ENCODE measurements at regions not wholly inside any gene's neighbourhood (a gene's known extent, or its start where the extent isn't known, plus 50 kb on each side); places are given as distances from the start of the nearest gene placed in this dataset.

DNA sequence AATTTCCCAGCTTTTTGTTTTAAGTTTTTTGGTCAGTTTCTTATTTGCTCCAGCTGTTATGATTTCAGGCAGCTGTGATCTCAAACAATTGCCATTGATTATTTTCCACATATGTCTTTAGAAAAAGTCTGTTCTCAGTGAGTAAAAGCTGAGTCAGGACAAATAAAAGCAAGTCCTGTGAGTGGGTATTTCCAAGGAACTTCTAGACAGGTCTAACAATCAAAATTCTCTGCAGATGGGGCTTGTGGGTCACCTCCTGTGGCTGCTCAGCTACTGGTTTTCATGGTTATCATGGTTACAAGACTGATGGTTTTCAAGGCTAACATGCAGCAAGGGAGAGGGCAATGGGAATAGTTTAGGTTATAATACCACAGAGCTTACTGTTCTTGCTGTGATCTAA is 585.7 kb downstream of the LMO4 start:
- no peak overlapping the region for H3K27ac ChIP-seq (ENCODE audit: low read depth, low read length)
- no peaks in the 10 kb centered on the region for H3K9me3 ChIP-seq (ENCODE audit: control insufficient read depth, low read length)
- TF ChIP-seq, protein P1, sequence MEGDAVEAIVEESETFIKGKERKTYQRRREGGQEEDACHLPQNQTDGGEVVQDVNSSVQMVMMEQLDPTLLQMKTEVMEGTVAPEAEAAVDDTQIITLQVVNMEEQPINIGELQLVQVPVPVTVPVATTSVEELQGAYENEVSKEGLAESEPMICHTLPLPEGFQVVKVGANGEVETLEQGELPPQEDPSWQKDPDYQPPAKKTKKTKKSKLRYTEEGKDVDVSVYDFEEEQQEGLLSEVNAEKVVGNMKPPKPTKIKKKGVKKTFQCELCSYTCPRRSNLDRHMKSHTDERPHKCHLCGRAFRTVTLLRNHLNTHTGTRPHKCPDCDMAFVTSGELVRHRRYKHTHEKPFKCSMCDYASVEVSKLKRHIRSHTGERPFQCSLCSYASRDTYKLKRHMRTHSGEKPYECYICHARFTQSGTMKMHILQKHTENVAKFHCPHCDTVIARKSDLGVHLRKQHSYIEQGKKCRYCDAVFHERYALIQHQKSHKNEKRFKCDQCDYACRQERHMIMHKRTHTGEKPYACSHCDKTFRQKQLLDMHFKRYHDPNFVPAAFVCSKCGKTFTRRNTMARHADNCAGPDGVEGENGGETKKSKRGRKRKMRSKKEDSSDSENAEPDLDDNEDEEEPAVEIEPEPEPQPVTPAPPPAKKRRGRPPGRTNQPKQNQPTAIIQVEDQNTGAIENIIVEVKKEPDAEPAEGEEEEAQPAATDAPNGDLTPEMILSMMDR (conservative IDR thresholded peaks at IDR 0.05) = no peak
- no peak for DNase-seq
- H3K4me3 Mint-ChIP-seq = no peak overlapping the region
- no peaks in the 10 kb centered on the region for H3K27me3 Mint-ChIP-seq (ENCODE audit: insufficient read depth)
- no peaks in the 10 kb centered on the region for H3K36me3 Mint-ChIP-seq (ENCODE audit: low read depth)
- H3K4me3 ChIP-seq (ENCODE audit: low read length) = no peak overlapping the region
- no peak overlapping the region for H3K27ac Mint-ChIP-seq
- no peaks in the 10 kb centered on the region for H3K4me1 Mint-ChIP-seq
- H3K9ac ChIP-seq (ENCODE audit: extremely low read depth, low read length, poor library complexity, severe bottlenecking) = no peak overlapping the region
- no peaks in the 10 kb centered on the region for H3K36me3 ChIP-seq (ENCODE audit: control insufficient read depth, insufficient read depth, low read length)
- no peaks in the 10 kb centered on the region for H3K27me3 ChIP-seq (ENCODE audit: control insufficient read depth, insufficient read depth, low read length, poor library complexity, severe bottlenecking)
- no peaks in the 10 kb centered on the region for H3K4me1 ChIP-seq (ENCODE audit: control insufficient read depth, insufficient read depth, low read length)
- H3K9me3 Mint-ChIP-seq = peaks cover 10% of the 10 kb centered on the region

DNA sequence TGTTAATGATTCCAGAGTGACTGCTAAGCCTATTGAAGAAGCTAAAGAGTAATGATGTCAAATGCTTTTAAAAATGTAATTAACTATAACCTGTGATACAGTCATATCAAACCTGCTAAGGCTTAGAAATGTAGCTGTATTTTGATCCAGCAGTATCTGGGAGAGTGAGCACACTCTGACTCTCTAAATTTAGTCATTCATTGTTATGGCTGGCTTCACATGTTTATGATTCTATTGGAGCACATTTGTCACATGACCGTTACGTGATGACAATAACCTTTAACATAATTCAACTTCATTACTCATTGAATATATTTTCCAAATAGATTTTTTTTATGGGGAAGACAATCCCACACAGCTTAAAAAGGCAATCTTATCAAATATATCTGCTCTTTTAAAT is 587.1 kb downstream of the LMO4 start:
- Mint-ChIP-seq H3K27ac (no peak overlapping the region), H3K36me3 (ENCODE audit: low read depth) (no peaks in the 10 kb centered on the region), H3K4me1 (no peaks in the 10 kb centered on the region), H3K27me3 (ENCODE audit: insufficient read depth) (no peaks in the 10 kb centered on the region), H3K4me3 (no peak overlapping the region), H3K9me3 (peaks cover 10% of the 10 kb centered on the region)
- DNase-seq = no peak
- TF ChIP-seq, protein P1 (conservative IDR thresholded peaks at IDR 0.05) = no peak
- Histone ChIP-seq H3K27ac (ENCODE audit: low read depth, low read length) (no peak overlapping the region), H3K36me3 (ENCODE audit: control insufficient read depth, insufficient read depth, low read length) (no peaks in the 10 kb centered on the region), H3K4me3 (ENCODE audit: low read length) (no peak overlapping the region), H3K9ac (ENCODE audit: extremely low read depth, low read length, poor library complexity, severe bottlenecking) (no peak overlapping the region), H3K9me3 (ENCODE audit: control insufficient read depth, low read length) (no peaks in the 10 kb centered on the region), H3K4me1 (ENCODE audit: control insufficient read depth, insufficient read depth, low read length) (no peaks in the 10 kb centered on the region), H3K27me3 (ENCODE audit: control insufficient read depth, insufficient read depth, low read length, poor library complexity, severe bottlenecking) (no peaks in the 10 kb centered on the region)
- WGBS, 2 experiments (ENCODE audit: insufficient coverage in 1 of 2, insufficient read length in 1 of 2) = 94% methylated on average over 2 of the region's 2 CpGs; no CpG with 5 or more reads in 1 of the 2 experiments

DNA sequence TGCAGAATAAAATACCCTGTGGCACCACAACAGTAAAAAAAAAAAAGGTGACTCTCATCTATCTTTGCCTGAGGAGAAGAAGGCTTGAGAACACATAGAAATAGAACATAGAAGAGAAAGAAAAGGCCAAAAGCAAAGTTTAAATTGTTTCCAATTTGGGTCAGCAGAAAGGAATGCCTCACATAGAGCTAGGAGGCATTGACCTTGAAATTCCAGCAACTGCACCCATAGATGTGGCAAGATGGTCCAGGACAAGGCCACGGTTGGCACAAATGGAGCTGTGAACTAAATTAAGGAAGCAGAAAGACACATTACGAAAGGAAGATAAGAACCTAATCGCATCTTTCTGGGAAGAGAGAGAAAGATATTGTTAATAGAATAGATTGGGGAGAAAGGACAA is 588.3 kb downstream of the LMO4 start:
- no peaks in the 10 kb centered on the region for H3K36me3 ChIP-seq (ENCODE audit: control insufficient read depth, insufficient read depth, low read length)
- H3K9me3 ChIP-seq (ENCODE audit: control insufficient read depth, low read length) = no peaks in the 10 kb centered on the region
- H3K9ac ChIP-seq (ENCODE audit: extremely low read depth, low read length, poor library complexity, severe bottlenecking) = no peak overlapping the region
- Mint-ChIP-seq H3K4me1 (no peaks in the 10 kb centered on the region), H3K27ac (no peak overlapping the region), H3K4me3 (no peak overlapping the region), H3K9me3 (peaks cover 7% of the 10 kb centered on the region), H3K36me3 (ENCODE audit: low read depth) (no peaks in the 10 kb centered on the region), H3K27me3 (ENCODE audit: insufficient read depth) (no peaks in the 10 kb centered on the region)
- H3K27me3 ChIP-seq (ENCODE audit: control insufficient read depth, insufficient read depth, low read length, poor library complexity, severe bottlenecking) = no peaks in the 10 kb centered on the region
- H3K4me3 ChIP-seq (ENCODE audit: low read length) = no peak overlapping the region
- H3K4me1 ChIP-seq (ENCODE audit: control insufficient read depth, insufficient read depth, low read length) = no peaks in the 10 kb centered on the region
- no peak for DNase-seq
- WGBS, 2 experiments (ENCODE audit: insufficient coverage in 1 of 2, insufficient read length in 1 of 2) = 93 to 95% methylated on average over 3 of the region's 3 CpGs
- H3K27ac ChIP-seq (ENCODE audit: low read depth, low read length) = no peak overlapping the region
- TF ChIP-seq, protein P1 (conservative IDR thresholded peaks at IDR 0.05) = no peak
